C4-2B (cell line): ENCODE measurements at regions not wholly inside any gene's neighbourhood (a gene's known extent, or its start where the extent isn't known, plus 50 kb on each side); places are given as distances from the start of the nearest gene placed in this dataset.

Experiments
- CTCF ChIP-seq: fragments of 450-650 bp; conservative IDR thresholded peaks from 2 replicates; pipeline ENCODE4 v1.5.1; 2017; ENCODE audit warnings: mild to moderate bottlenecking
- ZFX ChIP-seq: fragments of 450-650 bp; IDR thresholded peaks from 2 replicates; pipeline ENCODE4 v1.6.1; 2017

- TF ChIP-seq CTCF (no peak), ZFX (no peak)
Measured at GRCh38 chr20:11032611-11033010, 358.8 kb upstream of the JAG1 start.
